RWPE2 (cell line): ENCODE measurements at regions not wholly inside any gene's neighbourhood (a gene's known extent, or its start where the extent isn't known, plus 50 kb on each side); places are given as distances from the start of the nearest gene placed in this dataset.

Source experiments
- ATAC-seq: fragments of 200-7000 bp; cut with Tn5 transposase; 3 replicates; pipeline ENCODE4 v1.9.1; 2021; ENCODE audit warnings: low read depth
- DNase-seq: peaks from one replicate; pipeline ENCODE4 v3.0.0-alpha.2; 2020; ENCODE audit warnings: low spot score
- H3K27ac ChIP-seq: fragments of 450-650 bp; 2 replicates; pipeline ENCODE4 v1.5.1; 2017; ENCODE audit warnings: mild to moderate bottlenecking; ENCODE audit not compliant: poor library complexity, severe bottlenecking
- H3K27me3 ChIP-seq: fragments of 250-450 bp; sonication (Bioruptor Pico); 2 replicates; pipeline ENCODE4 v1.5.1; 2021; ENCODE audit warnings: mild to moderate bottlenecking, moderate library complexity; ENCODE audit not compliant: insufficient read depth, poor library complexity, severe bottlenecking
- H3K36me3 ChIP-seq: fragments of 250-450 bp; sonication (Bioruptor Pico); 2 replicates; pipeline ENCODE4 v1.5.1; 2020; ENCODE audit warnings: low read depth, mild to moderate bottlenecking, moderate library complexity
- H3K4me1 ChIP-seq: fragments of 250-450 bp; sonication (Bioruptor Pico); 2 replicates; pipeline ENCODE4 v1.5.1; 2021; ENCODE audit warnings: mild to moderate bottlenecking, moderate library complexity; ENCODE audit not compliant: insufficient read depth, poor library complexity, severe bottlenecking
- H3K4me3 ChIP-seq: fragments of 250-450 bp; sonication (Bioruptor Pico); 2 replicates; pipeline ENCODE4 v1.5.1; 2021; ENCODE audit warnings: mild to moderate bottlenecking, moderate library complexity; ENCODE audit not compliant: severe bottlenecking
- H3K9me3 ChIP-seq: fragments of 250-450 bp; sonication (Bioruptor Pico); 2 replicates; pipeline ENCODE4 v1.5.1; 2021; ENCODE audit warnings: mild to moderate bottlenecking, moderate library complexity; ENCODE audit not compliant: severe bottlenecking
- TF ChIP-seq, protein P1 (sequence below): fragments of 450-650 bp; IDR thresholded peaks from one replicate; pipeline ENCODE4 v1.5.1; 2017; ENCODE audit warnings: mild to moderate bottlenecking, moderate library complexity; ENCODE audit not compliant: poor library complexity, severe bottlenecking

GRCh38 chr13:107392205-107392604, 823.1 kb downstream of the LIG4 start:
- ATAC-seq (no peak), DNase-seq (no peak)
- Histone ChIP-seq H3K27me3 (no peaks in the 10 kb centered on the region), H3K27ac (no peak overlapping the region), H3K9me3 (no peaks in the 10 kb centered on the region), H3K4me1 (no peaks in the 10 kb centered on the region), H3K4me3 (no peak overlapping the region), H3K36me3 (no peaks in the 10 kb centered on the region)
- TF ChIP-seq, protein P1, sequence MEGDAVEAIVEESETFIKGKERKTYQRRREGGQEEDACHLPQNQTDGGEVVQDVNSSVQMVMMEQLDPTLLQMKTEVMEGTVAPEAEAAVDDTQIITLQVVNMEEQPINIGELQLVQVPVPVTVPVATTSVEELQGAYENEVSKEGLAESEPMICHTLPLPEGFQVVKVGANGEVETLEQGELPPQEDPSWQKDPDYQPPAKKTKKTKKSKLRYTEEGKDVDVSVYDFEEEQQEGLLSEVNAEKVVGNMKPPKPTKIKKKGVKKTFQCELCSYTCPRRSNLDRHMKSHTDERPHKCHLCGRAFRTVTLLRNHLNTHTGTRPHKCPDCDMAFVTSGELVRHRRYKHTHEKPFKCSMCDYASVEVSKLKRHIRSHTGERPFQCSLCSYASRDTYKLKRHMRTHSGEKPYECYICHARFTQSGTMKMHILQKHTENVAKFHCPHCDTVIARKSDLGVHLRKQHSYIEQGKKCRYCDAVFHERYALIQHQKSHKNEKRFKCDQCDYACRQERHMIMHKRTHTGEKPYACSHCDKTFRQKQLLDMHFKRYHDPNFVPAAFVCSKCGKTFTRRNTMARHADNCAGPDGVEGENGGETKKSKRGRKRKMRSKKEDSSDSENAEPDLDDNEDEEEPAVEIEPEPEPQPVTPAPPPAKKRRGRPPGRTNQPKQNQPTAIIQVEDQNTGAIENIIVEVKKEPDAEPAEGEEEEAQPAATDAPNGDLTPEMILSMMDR: no peak

DNA sequence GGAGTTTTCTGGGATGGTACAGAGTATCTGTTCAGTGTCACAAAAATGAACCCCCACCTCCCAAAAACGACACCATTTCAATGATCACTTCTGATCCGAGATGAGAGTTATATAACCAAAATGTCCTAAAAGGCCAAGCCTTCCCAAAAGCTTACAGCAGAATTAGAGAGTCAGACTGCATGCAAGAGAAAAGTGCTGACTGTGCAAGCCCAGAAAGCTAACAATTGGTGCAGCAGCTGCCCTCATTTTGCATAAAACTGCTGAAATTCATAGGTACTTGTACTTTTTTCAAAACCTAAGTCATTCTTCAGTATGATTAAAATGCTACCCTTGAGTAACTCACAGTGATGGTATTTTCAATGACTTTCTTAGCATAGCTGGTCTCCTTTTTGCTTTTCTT, 819.6 kb upstream of the ARGLU1 start:
- Histone ChIP-seq H3K27ac (no peak overlapping the region), H3K9me3 (no peaks in the 10 kb centered on the region), H3K4me1 (no peaks in the 10 kb centered on the region), H3K4me3 (no peak overlapping the region), H3K27me3 (no peaks in the 10 kb centered on the region), H3K36me3 (no peaks in the 10 kb centered on the region)
- no peak for ATAC-seq
- no peak for DNase-seq
- TF ChIP-seq, protein P1: no peak

- no peaks in the 10 kb centered on the region for H3K9me3 ChIP-seq
- no peaks in the 10 kb centered on the region for H3K36me3 ChIP-seq
- no peaks in the 10 kb centered on the region for H3K4me1 ChIP-seq
- TF ChIP-seq, protein P1: no peak
- no peak overlapping the region for H3K4me3 ChIP-seq
- ATAC-seq: no peak; the same call in 2 of the 3 replicates
- no peak for DNase-seq
- H3K27me3 ChIP-seq: no peaks in the 10 kb centered on the region
- no peak overlapping the region for H3K27ac ChIP-seq
Measured at GRCh38 chr13:107379407-107380155, 811.6 kb upstream of the ARGLU1 start.

DNA sequence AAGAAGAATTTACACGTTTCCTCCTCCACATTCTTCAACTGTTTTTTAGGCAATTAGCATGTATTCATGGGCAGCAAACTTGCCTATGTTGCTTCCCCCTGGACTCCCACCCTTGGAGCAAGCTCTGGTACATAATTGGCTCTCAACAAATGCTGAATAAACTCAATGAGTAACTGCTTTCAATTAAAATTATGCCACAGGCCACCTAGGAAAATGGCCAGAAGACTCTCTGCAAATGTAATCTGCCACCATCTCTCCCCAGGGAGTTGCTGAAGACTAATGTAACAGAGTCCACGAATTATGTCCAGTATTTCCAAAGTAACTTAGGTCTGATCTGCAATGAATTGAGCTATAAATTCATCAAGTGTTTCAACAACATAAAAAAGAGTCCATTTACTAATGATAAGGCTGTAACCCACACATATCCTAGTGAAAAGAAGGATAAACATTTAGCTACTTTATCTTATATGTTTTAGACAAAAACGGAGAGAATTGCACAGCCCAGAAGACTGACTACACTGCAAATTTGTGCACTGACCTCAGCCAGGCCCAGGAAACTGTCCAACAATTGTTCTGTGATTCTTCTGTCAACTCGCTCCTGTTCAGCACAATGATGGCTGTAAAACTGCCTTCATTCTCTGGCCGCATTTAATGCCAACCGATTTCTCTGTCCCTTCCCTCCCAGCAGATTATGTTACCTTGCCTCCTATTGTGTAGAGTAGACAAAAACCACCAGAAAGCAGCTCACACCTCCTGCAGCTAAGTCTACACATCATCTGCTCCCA, 808.6 kb upstream of the ARGLU1 start:
- Histone ChIP-seq H3K27ac (no peak overlapping the region), H3K27me3 (no peaks in the 10 kb centered on the region), H3K36me3 (no peaks in the 10 kb centered on the region), H3K9me3 (no peaks in the 10 kb centered on the region), H3K4me3 (no peak overlapping the region), H3K4me1 (no peaks in the 10 kb centered on the region)
- TF ChIP-seq, protein P1: no peak
- ATAC-seq (no peak), DNase-seq (no peak)
